Transverse colon (tissue), 4 donors: ENCODE measurements at regions not wholly inside any gene's neighbourhood (a gene's known extent, or its start where the extent isn't known, plus 50 kb on each side); places are given as distances from the start of the nearest gene placed in this dataset.

Experiments
- DNase-seq: peaks from one replicate; pipeline ENCODE4 v3.0.0-alpha.2; 2019
- H3K27ac ChIP-seq, 4 donors: fragments of 200-600 bp; sonication (generic); 2 replicates each; pipeline ENCODE4 v1.5.1; 2016 to 2018; ENCODE audit warnings: inconsistent platforms in 4 of 4
- H3K27me3 ChIP-seq: fragments of 200-600 bp; sonication (generic); 2 replicates; pipeline ENCODE4 v1.5.1; 2017; ENCODE audit warnings: inconsistent platforms
- H3K36me3 ChIP-seq, 4 donors: fragments of 200-600 bp; sonication (generic); 2 replicates each; pipeline ENCODE4 v1.5.1; 2017 to 2019; ENCODE audit warnings: inconsistent platforms in 4 of 4
- H3K4me1 ChIP-seq, 4 donors: fragments of 200-600 bp; sonication (generic); 2 replicates each; pipeline ENCODE4 v1.5.1; 2017 to 2020; ENCODE audit warnings: inconsistent platforms in 4 of 4
- H3K4me3 ChIP-seq, 4 donors: fragments of 200-600 bp; sonication (generic); 1 replicate in 1 of 4; 2 replicates in 3 of 4; pipeline versions ENCODE4 v1.5.1 to v1.6.1; 2017 to 2019; ENCODE audit warnings: inconsistent platforms in 4 of 4
- H3K9me3 ChIP-seq, 2 donors: fragments of 200-600 bp; sonication (generic); 2 replicates each; pipeline ENCODE4 v1.5.1; 2017 to 2019; ENCODE audit warnings: inconsistent platforms in 2 of 2
- CTCF ChIP-seq, 5 experiments: fragments of 200-600 bp in 3 of 5; fragments of 450-650 bp in 2 of 5; sonication (generic) in 3 of 5; IDR thresholded peaks; 1 replicate in 2 of 5; 2 replicates in 3 of 5; pipeline ENCODE4 v1.5.1; 2016 to 2017; ENCODE audit warnings: antibody characterized with exemption in 5 of 5, inconsistent platforms in 3 of 5, mild to moderate bottlenecking in 2 of 5, moderate library complexity in 1 of 5
- EP300 ChIP-seq: sonication (generic); formaldehyde crosslinking; IDR thresholded peaks from one replicate; pipeline ENCODE4 v1.6.1; 2017; ENCODE audit warnings: antibody characterized with exemption, low read depth
- POLR2A ChIP-seq: fragments of 450-650 bp; IDR thresholded peaks from one replicate; pipeline ENCODE4 v1.6.1; 2016; ENCODE audit warnings: antibody characterized with exemption, mild to moderate bottlenecking, moderate library complexity
- POLR2AphosphoS5 ChIP-seq, 3 donors: sonication (generic); formaldehyde crosslinking; IDR thresholded peaks; one replicate each; pipeline ENCODE4 v1.6.1; 2016; ENCODE audit warnings: antibody characterized with exemption in 3 of 3
- WGBS, 2 donors: methylation state at CpG; one replicate each; pipeline ENCODE4 v1.1.5; 2018; ENCODE audit warnings: low coverage in 1 of 2; 5-methylcytosine and 5-hydroxymethylcytosine counted together
- in situ Hi-C, 4 donors: fragments of 200-750 bp; cut with MboI; loops; one replicate each; pipeline versions ENCODE4 v1.15.0 to v1.15.1; 2017; ENCODE audit warnings: low sequenced_read_pairs in 3 of 4, low pct_ligation_motif_present in 1 of 4, low pct_unique_long_range_greater_than_20kb in 1 of 4
- intact Hi-C: fragments of 100-400 bp; cut with DNase I; formaldehyde crosslinking; loops from one replicate; pipeline ENCODE4 v1.15.1; 2023; ENCODE audit warnings: low total_unique reads

GRCh38 chr20:39839399-39840119, 849.5 kb downstream of the MAFB start:
- no peak overlapping the region for H3K4me3 ChIP-seq
- no peak overlapping the region for H3K27ac ChIP-seq
- TF ChIP-seq POLR2A, result no peak
- no peak for TF ChIP-seq EP300
- TF ChIP-seq CTCF (IDR thresholded peaks at IDR 0.05), result no peak
- TF ChIP-seq POLR2AphosphoS5 (IDR thresholded peaks at IDR 0.05), result no peak
- 72 to 76% methylated on average over 3 to 9 of the region's 9 CpGs for WGBS, 2 donors
- in situ Hi-C loops (no loop called here), intact Hi-C loops (no loop called here)
- H3K27me3 ChIP-seq, result no peaks in the 10 kb centered on the region
- no peak for DNase-seq
- no peaks in the 10 kb centered on the region for H3K36me3 ChIP-seq
- H3K9me3 ChIP-seq, result no peaks in the 10 kb centered on the region
- no peaks in the 10 kb centered on the region for H3K4me1 ChIP-seq

- no peak for TF ChIP-seq POLR2A
- TF ChIP-seq POLR2AphosphoS5 (IDR thresholded peaks at IDR 0.05), result no peak
- TF ChIP-seq CTCF (IDR thresholded peaks at IDR 0.05), result no peak
- TF ChIP-seq EP300, result no peak
- no peaks in the 10 kb centered on the region for H3K9me3 ChIP-seq
- H3K27ac ChIP-seq, result no peak overlapping the region
- intact Hi-C loops, result no loop called here
- no peak for DNase-seq
- H3K27me3 ChIP-seq, result no peaks in the 10 kb centered on the region
- no peaks in the 10 kb centered on the region for H3K4me1 ChIP-seq
- no peaks in the 10 kb centered on the region for H3K36me3 ChIP-seq
- no peak overlapping the region for H3K4me3 ChIP-seq
- in situ Hi-C loops, result no loop called here
- 84 to 92% methylated on average over 3 of the region's 3 CpGs for WGBS, 2 donors
Observed at GRCh38 chr20:39837561-39837960, 851.5 kb downstream of the MAFB start.

- Histone ChIP-seq H3K4me3 (no peak overlapping the region), H3K9me3 (no peaks in the 10 kb centered on the region), H3K27ac (no peak overlapping the region), H3K27me3 (no peaks in the 10 kb centered on the region), H3K36me3 (no peaks in the 10 kb centered on the region), H3K4me1 (no peaks in the 10 kb centered on the region)
- in situ Hi-C loops, result no loop called here
- TF ChIP-seq POLR2A (no peak), CTCF (IDR thresholded peaks at IDR 0.05) (no peak), POLR2AphosphoS5 (IDR thresholded peaks at IDR 0.05) (no peak), EP300 (no peak)
- no peak for DNase-seq
- WGBS, 2 donors, result 67 to 75% methylated on average over 3 to 7 of the region's 7 CpGs
- intact Hi-C loops, result no loop called here
Observed at GRCh38 chr20:39835130-39835842, 853.8 kb downstream of the MAFB start.

GRCh38 chr20:39830903-39831302, 858.1 kb downstream of the MAFB start:
- TF ChIP-seq POLR2A (no peak), CTCF (IDR thresholded peaks at IDR 0.05) (no peak), EP300 (no peak), POLR2AphosphoS5 (IDR thresholded peaks at IDR 0.05) (no peak)
- WGBS, 2 donors, result 92 to 93% methylated on average over 2 of the region's 2 CpGs
- no peak overlapping the region for H3K27ac ChIP-seq
- no peaks in the 10 kb centered on the region for H3K9me3 ChIP-seq
- no peak overlapping the region for H3K4me3 ChIP-seq
- H3K36me3 ChIP-seq, result no peaks in the 10 kb centered on the region
- H3K4me1 ChIP-seq, result no peaks in the 10 kb centered on the region
- no peaks in the 10 kb centered on the region for H3K27me3 ChIP-seq
- DNase-seq, result no peak
- in situ Hi-C loops, result no loop called here
- intact Hi-C loops, result no loop called here
